Esophagus squamous epithelium (tissue), 5 donors: ENCODE measurements at regions not wholly inside any gene's neighbourhood (a gene's known extent, or its start where the extent isn't known, plus 50 kb on each side); places are given as distances from the start of the nearest gene placed in this dataset.

Source experiments
- DNase-seq: peaks from one replicate; lab custom pipeline; 2025; lab: John Stamatoyannopoulos, UW
- H3K27ac ChIP-seq, 4 donors: fragments of 200-600 bp; sonication (generic); one replicate each; pipeline ENCODE4 v1.5.1; 2016 to 2019; ENCODE audit warnings: mild to moderate bottlenecking in 1 of 4
- H3K27me3 ChIP-seq, 4 donors: fragments of 200-600 bp; sonication (generic); 1 replicate in 3 of 4; 2 replicates in 1 of 4; pipeline versions ENCODE4 v1.5.1 to v1.6.0; 2017 to 2021; ENCODE audit warnings: antibody characterized with exemption in 1 of 4
- H3K36me3 ChIP-seq, 3 donors: fragments of 200-600 bp; sonication (generic); one replicate each; pipeline ENCODE4 v1.5.1; 2016 to 2019
- H3K4me1 ChIP-seq, 3 donors: fragments of 200-600 bp; sonication (generic); one replicate each; pipeline ENCODE4 v1.5.1; 2017 to 2019
- H3K4me3 ChIP-seq, 4 donors: fragments of 200-600 bp; sonication (generic); 1 replicate in 3 of 4; 2 replicates in 1 of 4; pipeline ENCODE4 v1.5.1; 2016 to 2019; ENCODE audit warnings: mild to moderate bottlenecking in 2 of 4, moderate library complexity in 1 of 4
- H3K9me3 ChIP-seq, 3 donors: fragments of 200-600 bp; sonication (generic); one replicate each; pipeline ENCODE4 v1.5.1; 2016 to 2019
- CTCF ChIP-seq, 6 experiments: fragments of 450-650 bp in 4 of 6; fragments of 200-600 bp in 2 of 6; sonication (generic) in 2 of 6; IDR thresholded peaks; one replicate each; pipeline ENCODE4 v1.5.1; 2016 to 2019; ENCODE audit warnings: antibody characterized with exemption in 6 of 6, mild to moderate bottlenecking in 4 of 6, moderate library complexity in 4 of 6
- POLR2A ChIP-seq, 4 donors: fragments of 450-650 bp; IDR thresholded peaks; one replicate each; pipeline ENCODE4 v1.6.1; 2017; ENCODE audit warnings: antibody characterized with exemption in 4 of 4, mild to moderate bottlenecking in 4 of 4, moderate library complexity in 3 of 4
- WGBS, 2 donors: methylation state at CpG; one replicate each; pipeline ENCODE4 v1.1.5; 2018; 5-methylcytosine and 5-hydroxymethylcytosine counted together
- intact Hi-C: fragments of 100-400 bp; cut with DNase I; formaldehyde crosslinking; loops from one replicate; pipeline ENCODE4 v1.15.0; 2022
- donor health status: DM: yes; HTN: yes; CAD: no.

GRCh38 chr9:3600672-3601071 lies 74.9 kb upstream of the RFX3 start:
- WGBS, 2 donors, result 70 to 90% methylated on average over 3 of the region's 3 CpGs
- H3K4me3 ChIP-seq, result no peak overlapping the region
- TF ChIP-seq CTCF (IDR thresholded peaks at IDR 0.05) (no peak), POLR2A (IDR thresholded peaks at IDR 0.05) (no peak)
- H3K27me3 ChIP-seq, result no peaks in the 10 kb centered on the region
- intact Hi-C loops, result no loop called here
- H3K27ac ChIP-seq, result no peak overlapping the region
- H3K9me3 ChIP-seq, result no peaks in the 10 kb centered on the region
- H3K4me1 ChIP-seq, result no peaks in the 10 kb centered on the region
- DNase-seq, result no peak
- no peaks in the 10 kb centered on the region for H3K36me3 ChIP-seq

- Histone ChIP-seq H3K9me3 (no peaks in the 10 kb centered on the region), H3K27me3 (no peaks in the 10 kb centered on the region), H3K4me3 (no peak overlapping the region), H3K36me3 (no peaks in the 10 kb centered on the region), H3K4me1 (no peaks in the 10 kb centered on the region), H3K27ac (no peak overlapping the region)
- WGBS, 2 donors, result 89 to 90% methylated on average over 8 of the region's 8 CpGs
- no peak for DNase-seq
- TF ChIP-seq POLR2A (IDR thresholded peaks at IDR 0.05) (no peak), CTCF (IDR thresholded peaks at IDR 0.05) (no peak)
- intact Hi-C loops, result no loop called here
Measured at GRCh38 chr9:3597792-3598191, 72.0 kb upstream of the RFX3 start.

- DNase-seq, result no peak
- Histone ChIP-seq H3K4me3 (no peak overlapping the region), H3K9me3 (peaks cover 0 to 32% (median 4%) of the 10 kb centered on the region in 3 donors), H3K4me1 (no peaks in the 10 kb centered on the region), H3K27me3 (no peaks in the 10 kb centered on the region), H3K27ac (no peak overlapping the region), H3K36me3 (no peaks in the 10 kb centered on the region)
- intact Hi-C loops, result no loop called here
- TF ChIP-seq CTCF (IDR thresholded peaks at IDR 0.05), result no peak
Measured at GRCh38 chr9:3586066-3586465, 60.3 kb upstream of the RFX3 start.

- TF ChIP-seq POLR2A (IDR thresholded peaks at IDR 0.05), result no peak
- no peak for TF ChIP-seq CTCF (IDR thresholded peaks at IDR 0.05)
- no peaks in the 10 kb centered on the region for H3K4me1 ChIP-seq
- intact Hi-C loops, result no loop called here
- H3K27me3 ChIP-seq, result no peaks in the 10 kb centered on the region
- no peaks in the 10 kb centered on the region for H3K36me3 ChIP-seq
- H3K4me3 ChIP-seq, result no peak overlapping the region
- WGBS, 2 donors, result 81 to 90% methylated on average over 6 of the region's 6 CpGs
- DNase-seq, result no peak
- H3K9me3 ChIP-seq, result peaks cover 0 to 36% (median 9%) of the 10 kb centered on the region in 3 donors
- no peak overlapping the region for H3K27ac ChIP-seq
Measured at GRCh38 chr9:3585606-3586005, 59.8 kb upstream of the RFX3 start.

- intact Hi-C loops, result no loop called here
- WGBS, 2 donors, result 89 to 95% methylated on average over 2 of the region's 2 CpGs
- H3K27ac ChIP-seq, result no peak overlapping the region
- H3K36me3 ChIP-seq, result no peaks in the 10 kb centered on the region
- no peak for DNase-seq
- H3K27me3 ChIP-seq, result no peaks in the 10 kb centered on the region
- no peak overlapping the region for H3K4me3 ChIP-seq
- H3K4me1 ChIP-seq, result no peaks in the 10 kb centered on the region
- TF ChIP-seq POLR2A (IDR thresholded peaks at IDR 0.05), result no peak
- no peak for TF ChIP-seq CTCF (IDR thresholded peaks at IDR 0.05)
- H3K9me3 ChIP-seq, result peaks cover 0 to 32% (median 18%) of the 10 kb centered on the region in 3 donors
Measured at GRCh38 chr9:3578786-3579185, 53.0 kb upstream of the RFX3 start.
